ENCODE measurements at regions not wholly inside any gene's neighbourhood (a gene's known extent, or its start where the extent isn't known, plus 50 kb on each side); places are given as distances from the start of the nearest gene placed in this dataset.

DNA sequence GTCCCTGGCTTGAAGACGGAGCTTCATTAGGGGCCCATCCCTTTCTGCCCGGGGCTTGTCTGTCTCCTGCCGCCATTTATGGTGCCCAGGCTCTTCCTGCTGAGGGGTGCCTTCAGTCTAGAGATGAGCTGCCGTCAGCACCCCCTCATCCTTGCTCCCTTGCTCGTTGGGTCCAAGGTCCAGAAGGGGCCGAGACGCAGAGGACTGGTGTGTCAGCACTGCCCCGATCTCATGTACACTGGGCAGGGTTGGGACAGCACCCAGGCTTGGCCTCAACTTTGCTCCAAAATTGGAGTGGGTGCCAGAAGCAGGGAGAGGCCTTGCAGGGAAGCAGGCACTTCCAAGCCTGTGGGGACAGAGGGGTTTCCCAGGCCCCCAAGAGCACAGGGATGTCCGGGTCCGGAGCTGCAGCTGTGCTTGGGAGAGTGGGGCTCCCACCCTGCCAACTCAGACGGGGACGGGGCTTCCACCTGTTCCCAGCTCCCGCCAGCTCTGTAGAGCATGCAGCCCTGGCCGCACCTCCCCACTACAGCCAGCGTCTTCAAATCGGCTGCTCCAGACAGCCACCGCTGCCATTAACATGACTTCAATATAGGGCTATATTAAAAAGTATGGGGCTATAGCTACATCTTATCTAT, 488.8 kb downstream of the TENT5A start:
- TF ChIP-seq, protein P1, sequence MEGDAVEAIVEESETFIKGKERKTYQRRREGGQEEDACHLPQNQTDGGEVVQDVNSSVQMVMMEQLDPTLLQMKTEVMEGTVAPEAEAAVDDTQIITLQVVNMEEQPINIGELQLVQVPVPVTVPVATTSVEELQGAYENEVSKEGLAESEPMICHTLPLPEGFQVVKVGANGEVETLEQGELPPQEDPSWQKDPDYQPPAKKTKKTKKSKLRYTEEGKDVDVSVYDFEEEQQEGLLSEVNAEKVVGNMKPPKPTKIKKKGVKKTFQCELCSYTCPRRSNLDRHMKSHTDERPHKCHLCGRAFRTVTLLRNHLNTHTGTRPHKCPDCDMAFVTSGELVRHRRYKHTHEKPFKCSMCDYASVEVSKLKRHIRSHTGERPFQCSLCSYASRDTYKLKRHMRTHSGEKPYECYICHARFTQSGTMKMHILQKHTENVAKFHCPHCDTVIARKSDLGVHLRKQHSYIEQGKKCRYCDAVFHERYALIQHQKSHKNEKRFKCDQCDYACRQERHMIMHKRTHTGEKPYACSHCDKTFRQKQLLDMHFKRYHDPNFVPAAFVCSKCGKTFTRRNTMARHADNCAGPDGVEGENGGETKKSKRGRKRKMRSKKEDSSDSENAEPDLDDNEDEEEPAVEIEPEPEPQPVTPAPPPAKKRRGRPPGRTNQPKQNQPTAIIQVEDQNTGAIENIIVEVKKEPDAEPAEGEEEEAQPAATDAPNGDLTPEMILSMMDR (IDR thresholded peaks at IDR 0.05; ENCODE audit: low read length), result no peak
- no peak for TF ChIP-seq EZH2 (IDR thresholded peaks at IDR 0.05; ENCODE audit: borderline replicate concordance, low read length)

Measured in OCI-LY1 (cell line).